Transverse colon (tissue), 3 donors: ENCODE measurements at regions not wholly inside any gene's neighbourhood (a gene's known extent, or its start where the extent isn't known, plus 50 kb on each side); places are given as distances from the start of the nearest gene placed in this dataset.

ENCODE experiments used
- CTCF ChIP-seq, 5 experiments: fragments of 200-600 bp in 3 of 5; fragments of 450-650 bp in 2 of 5; sonication (generic) in 3 of 5; IDR thresholded peaks; 1 replicate in 2 of 5; 2 replicates in 3 of 5; pipeline ENCODE4 v1.5.1; 2016 to 2017; ENCODE audit warnings: antibody characterized with exemption in 5 of 5, inconsistent platforms in 3 of 5, mild to moderate bottlenecking in 2 of 5, moderate library complexity in 1 of 5
- POLR2A ChIP-seq: fragments of 450-650 bp; IDR thresholded peaks from one replicate; pipeline ENCODE4 v1.6.1; 2016; ENCODE audit warnings: antibody characterized with exemption, mild to moderate bottlenecking, moderate library complexity

GRCh38 chr16:66225696-66226095 lies 140.8 kb upstream of the CDH5 start:
- TF ChIP-seq CTCF (IDR thresholded peaks at IDR 0.05) (no peak), POLR2A (no peak)
